Activated CD4-positive, alpha-beta T cell treated with anti-CD3 and anti-CD28 coated beads, Interleukin-2, amount 10 ng/mL, durations not matched to agents 24 days and 14 days (primary cell): ENCODE measurements at regions not wholly inside any gene's neighbourhood (a gene's known extent, or its start where the extent isn't known, plus 50 kb on each side); places are given as distances from the start of the nearest gene placed in this dataset.
"Not testable (repeated sequence)": the region's sequence is repeated elsewhere in the genome, so short reads cannot be mapped to it uniquely, and the experiment has no call there.

Experiments
- DNase-seq: peaks from one replicate; pipeline ENCODE4 v3.0.0; 2022
- H3K27ac Mint-ChIP-seq: one replicate; pipeline ENCODE4 v1.8.0; 2022; ENCODE audit warnings: mild to moderate bottlenecking, mixed read lengths
- H3K27me3 Mint-ChIP-seq: one replicate; pipeline ENCODE4 v1.8.0; 2022; ENCODE audit warnings: mixed read lengths
- H3K36me3 Mint-ChIP-seq: one replicate; pipeline ENCODE4 v1.8.0; 2022; ENCODE audit warnings: low read depth, mild to moderate bottlenecking, mixed read lengths
- H3K4me1 Mint-ChIP-seq: one replicate; pipeline ENCODE4 v1.8.0; 2021; ENCODE audit warnings: mixed read lengths
- H3K4me3 Mint-ChIP-seq: one replicate; pipeline ENCODE4 v1.8.0; 2022; ENCODE audit warnings: mild to moderate bottlenecking, moderate library complexity, mixed read lengths
- H3K9me3 Mint-ChIP-seq: one replicate; pipeline ENCODE4 v1.8.0; 2021; ENCODE audit warnings: mixed read lengths
- intact Hi-C: fragments of 100-400 bp; cut with micrococcal nuclease; formaldehyde crosslinking; loops from one replicate; pipeline ENCODE4 v1.15.1; 2023

- H3K27ac Mint-ChIP-seq, intact Hi-C loops, H3K27me3 Mint-ChIP-seq, H3K9me3 Mint-ChIP-seq, H3K4me1 Mint-ChIP-seq, H3K36me3 Mint-ChIP-seq, H3K4me3 Mint-ChIP-seq, DNase-seq: not testable (repeated sequence)
Observed at GRCh38 chr22:23449748-23450433, 130.2 kb downstream of the IGLL1 start.

DNA sequence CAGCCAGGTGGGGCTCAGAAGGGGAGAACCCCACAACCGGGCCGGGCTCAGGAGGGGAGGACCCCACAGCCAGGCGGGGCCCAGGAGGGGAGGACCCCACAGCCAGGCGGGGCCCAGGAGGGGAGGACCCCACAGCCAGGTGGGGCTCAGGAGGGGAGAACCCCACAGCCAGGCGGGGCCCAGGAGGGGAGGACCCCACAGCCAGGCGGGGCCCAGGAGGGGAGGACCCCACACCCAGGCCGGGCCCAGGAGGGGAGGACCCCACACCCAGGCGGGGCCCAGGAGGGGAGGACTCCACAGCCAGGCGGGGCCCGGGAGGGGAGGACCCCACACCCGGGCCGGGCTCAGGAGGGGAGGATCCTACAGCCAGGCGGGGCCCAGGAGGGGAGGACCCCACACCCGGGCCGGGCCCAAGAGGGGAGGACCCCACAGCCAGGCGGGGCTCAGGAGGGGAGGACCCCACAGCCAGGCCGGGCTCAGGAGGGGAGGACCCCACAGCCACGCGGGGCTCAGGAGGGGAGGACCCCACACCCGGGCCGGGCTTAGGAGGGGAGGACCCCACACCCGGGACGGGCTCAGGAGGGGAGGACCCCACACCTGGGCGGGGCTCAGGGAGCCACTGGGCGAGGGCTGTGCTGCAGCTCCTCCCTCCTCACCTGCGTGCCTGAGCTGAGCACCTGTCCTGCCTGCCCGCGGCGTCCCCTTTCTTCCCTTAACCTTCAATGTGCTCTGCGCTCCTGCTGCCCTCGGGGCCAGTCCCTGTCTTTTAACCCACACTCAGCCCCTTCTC lies 131.4 kb downstream of the IGLL1 start:
- not testable (repeated sequence) for H3K4me1 Mint-ChIP-seq, H3K4me3 Mint-ChIP-seq, H3K27ac Mint-ChIP-seq

GRCh38 chr22:23446796-23447350 lies 133.2 kb downstream of the IGLL1 start:
- H3K9me3 Mint-ChIP-seq, result peaks cover 5% of the 10 kb centered on the region
- DNase-seq, result no peak
- intact Hi-C loops, result no loop called here
- no peaks in the 10 kb centered on the region for H3K36me3 Mint-ChIP-seq
- H3K4me1 Mint-ChIP-seq, result no peaks in the 10 kb centered on the region
- no peak overlapping the region for H3K4me3 Mint-ChIP-seq
- peaks cover 7% of the 10 kb centered on the region for H3K27me3 Mint-ChIP-seq
- no peak overlapping the region for H3K27ac Mint-ChIP-seq

More for the DNA sequence above, 131.4 kb downstream of the IGLL1 start:
- DNase-seq, H3K27me3 Mint-ChIP-seq, H3K36me3 Mint-ChIP-seq, intact Hi-C loops, H3K9me3 Mint-ChIP-seq: not testable (repeated sequence)

DNA sequence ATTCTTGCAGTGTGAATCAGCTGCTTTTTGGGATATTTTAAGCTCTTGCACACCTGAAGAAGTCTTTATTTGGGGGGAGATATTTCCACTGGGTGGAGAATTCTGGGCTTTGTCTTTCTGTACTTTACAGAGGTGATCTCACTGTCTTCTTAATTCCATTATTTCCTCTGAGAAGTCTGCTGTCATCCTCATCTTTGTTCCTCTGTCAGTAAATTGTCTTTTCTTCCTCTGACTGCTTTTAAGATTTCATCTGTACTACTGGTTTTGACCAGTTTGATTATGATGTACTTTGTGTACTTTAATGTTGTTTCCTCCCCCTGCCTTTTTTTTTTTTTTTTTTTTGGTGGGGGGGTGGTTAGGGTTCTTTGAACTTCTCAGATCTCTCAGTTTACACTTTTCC lies 133.9 kb downstream of the IGLL1 start:
- H3K36me3 Mint-ChIP-seq, H3K4me3 Mint-ChIP-seq, H3K9me3 Mint-ChIP-seq, H3K27me3 Mint-ChIP-seq, H3K4me1 Mint-ChIP-seq, intact Hi-C loops, DNase-seq, H3K27ac Mint-ChIP-seq: not testable (repeated sequence)

GRCh38 chr22:23443905-23444304 lies 136.2 kb downstream of the IGLL1 start:
- DNase-seq, H3K27ac Mint-ChIP-seq, H3K36me3 Mint-ChIP-seq, H3K4me3 Mint-ChIP-seq, intact Hi-C loops, H3K9me3 Mint-ChIP-seq, H3K27me3 Mint-ChIP-seq, H3K4me1 Mint-ChIP-seq: not testable (repeated sequence)

GRCh38 chr22:23439581-23439980 lies 140.5 kb downstream of the IGLL1 start:
- DNase-seq, H3K4me1 Mint-ChIP-seq, H3K4me3 Mint-ChIP-seq, H3K27ac Mint-ChIP-seq, H3K36me3 Mint-ChIP-seq, intact Hi-C loops, H3K9me3 Mint-ChIP-seq, H3K27me3 Mint-ChIP-seq: not testable (repeated sequence)

DNA sequence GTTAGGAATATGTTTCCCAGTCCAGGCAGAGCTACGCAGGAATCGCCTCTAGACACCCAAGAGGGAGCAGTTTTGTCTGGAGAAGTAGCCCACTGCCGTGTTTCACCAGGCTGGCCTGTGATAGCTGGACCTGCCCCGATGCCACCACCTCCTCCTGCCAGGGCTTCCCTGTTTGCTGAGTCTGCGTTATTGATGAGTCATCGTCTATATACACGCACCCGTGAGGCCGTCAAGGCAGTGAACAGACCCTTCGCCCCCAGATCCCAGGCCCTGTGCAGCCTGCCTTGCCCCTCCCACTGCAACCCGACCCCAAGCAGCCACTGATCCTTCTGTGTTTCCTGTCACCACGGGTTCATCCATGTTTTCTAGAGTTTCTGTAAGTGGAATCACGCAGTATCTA lies 141.9 kb downstream of the IGLL1 start:
- Mint-ChIP-seq H3K27ac (no peak overlapping the region), H3K4me3 (no peak overlapping the region), H3K36me3 (no peaks in the 10 kb centered on the region), H3K27me3 (peaks cover 8% of the 10 kb centered on the region), H3K9me3 (no peaks in the 10 kb centered on the region), H3K4me1 (peaks cover 2% of the 10 kb centered on the region)
- no peak for DNase-seq
- intact Hi-C loops, result no loop called here

GRCh38 chr22:23437779-23438178 lies 142.3 kb downstream of the IGLL1 start:
- intact Hi-C loops, result no loop called here
- no peak overlapping the region for H3K4me3 Mint-ChIP-seq

DNA sequence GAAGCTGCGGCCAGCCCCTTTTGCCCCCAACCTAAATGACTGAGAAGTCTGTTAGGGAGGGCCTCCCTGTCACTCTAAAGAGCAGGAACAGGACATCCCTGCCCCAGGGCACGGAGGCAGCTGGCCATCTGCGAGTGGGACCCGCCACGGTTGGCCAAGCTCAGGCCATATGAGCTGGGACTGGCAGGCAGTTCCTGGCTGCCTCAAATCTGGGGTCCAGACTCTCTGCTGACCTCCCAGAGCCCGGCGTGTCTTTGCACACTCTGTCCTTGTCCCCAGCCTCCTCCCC lies 143.0 kb downstream of the IGLL1 start:
- H3K4me3 Mint-ChIP-seq, H3K9me3 Mint-ChIP-seq, DNase-seq, H3K27me3 Mint-ChIP-seq, H3K27ac Mint-ChIP-seq, H3K36me3 Mint-ChIP-seq, intact Hi-C loops, H3K4me1 Mint-ChIP-seq: not testable (repeated sequence)

More at GRCh38 chr22:23437779-23438178, 142.3 kb downstream of the IGLL1 start:
- Mint-ChIP-seq H3K4me1 (peaks cover 6% of the 10 kb centered on the region), H3K27ac (no peak overlapping the region), H3K9me3 (no peaks in the 10 kb centered on the region), H3K27me3 (peaks cover 8% of the 10 kb centered on the region), H3K36me3 (no peaks in the 10 kb centered on the region)
- no peak for DNase-seq

DNA sequence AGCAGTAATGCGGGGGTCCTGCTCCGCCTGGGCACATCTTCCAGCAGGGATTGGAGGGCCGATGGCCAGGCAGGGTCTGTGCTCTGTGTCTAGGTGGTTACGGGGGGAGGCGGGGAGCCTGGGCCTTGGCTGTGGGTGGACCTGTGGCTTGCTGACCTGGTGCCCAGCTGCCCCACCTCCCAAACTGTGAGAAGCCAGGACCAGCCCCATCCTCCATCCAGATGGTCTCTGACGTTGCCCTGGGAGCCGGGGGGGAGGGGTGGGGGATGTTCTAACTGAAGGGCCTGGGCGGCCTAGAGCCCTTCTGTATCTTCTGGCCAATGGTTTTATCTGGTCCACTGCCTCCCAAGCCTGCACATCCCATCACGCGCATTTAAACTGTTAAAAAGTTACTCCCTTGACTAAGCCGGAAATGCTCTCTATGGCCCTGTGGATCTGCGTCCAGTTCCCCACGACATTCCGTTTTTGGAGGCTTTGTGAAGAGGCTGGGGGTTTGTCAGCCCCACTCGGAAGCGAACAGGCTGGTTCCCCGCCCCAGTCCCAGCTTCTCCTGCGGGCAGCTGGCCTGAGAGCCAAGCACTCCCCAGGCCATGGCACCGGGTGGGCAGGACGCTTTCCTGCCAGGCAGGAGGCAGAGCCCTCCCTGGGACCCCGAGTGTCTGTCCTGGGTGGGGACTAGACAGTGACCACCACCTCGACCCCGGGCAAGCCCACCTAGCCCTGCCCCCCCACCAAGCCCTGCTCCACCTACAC lies 143.6 kb downstream of the IGLL1 start:
- H3K36me3 Mint-ChIP-seq, H3K4me3 Mint-ChIP-seq, intact Hi-C loops, H3K9me3 Mint-ChIP-seq, H3K27ac Mint-ChIP-seq, DNase-seq, H3K27me3 Mint-ChIP-seq, H3K4me1 Mint-ChIP-seq: not testable (repeated sequence)

- H3K27ac Mint-ChIP-seq, DNase-seq, H3K9me3 Mint-ChIP-seq, H3K4me1 Mint-ChIP-seq, H3K27me3 Mint-ChIP-seq, H3K36me3 Mint-ChIP-seq, intact Hi-C loops, H3K4me3 Mint-ChIP-seq: not testable (repeated sequence)
Observed at GRCh38 chr22:23435186-23435585, 144.9 kb downstream of the IGLL1 start.

DNA sequence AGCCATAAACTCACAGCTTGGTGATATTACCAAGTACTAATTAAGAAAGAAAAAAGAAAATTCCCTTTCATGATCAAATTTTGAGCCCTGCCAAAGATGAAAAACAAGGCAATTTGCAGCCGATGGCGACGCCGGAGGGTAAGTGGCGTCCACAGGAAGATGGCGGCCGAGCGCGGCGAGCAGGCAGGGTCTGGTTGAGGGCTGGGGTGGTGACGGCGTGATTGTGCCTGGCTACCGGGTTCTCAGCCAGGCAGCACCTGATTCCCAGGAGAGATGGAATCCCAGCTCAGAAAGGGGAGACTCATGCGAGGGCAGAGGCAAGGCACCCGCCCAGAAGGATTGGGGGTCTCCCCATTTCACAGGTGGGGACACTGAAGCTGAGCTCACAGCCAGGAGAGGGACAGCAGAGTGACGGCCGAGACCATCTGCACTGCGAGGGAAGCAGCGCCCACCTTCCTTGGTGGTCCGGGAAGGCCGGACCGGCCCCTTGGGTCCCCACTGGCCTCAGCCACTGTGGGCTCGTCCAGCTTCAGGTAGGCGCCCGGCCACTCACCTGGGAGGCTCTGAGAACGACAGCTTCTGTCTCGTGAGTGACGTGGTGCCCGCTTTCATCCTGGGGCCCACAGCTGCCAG lies 145.8 kb downstream of the IGLL1 start:
- H3K36me3 Mint-ChIP-seq, DNase-seq, intact Hi-C loops, H3K27ac Mint-ChIP-seq, H3K4me1 Mint-ChIP-seq, H3K4me3 Mint-ChIP-seq, H3K27me3 Mint-ChIP-seq, H3K9me3 Mint-ChIP-seq: not testable (repeated sequence)

- H3K36me3 Mint-ChIP-seq, H3K4me1 Mint-ChIP-seq, intact Hi-C loops, H3K27me3 Mint-ChIP-seq, H3K27ac Mint-ChIP-seq, H3K9me3 Mint-ChIP-seq: not testable (repeated sequence)
- DNase-seq, result peak; percentile 85
- H3K4me3 Mint-ChIP-seq, result peak overlapping the region; percentile 79
Observed at GRCh38 chr22:23433127-23434005, 146.7 kb downstream of the IGLL1 start.
